ENCODE measurements at regions not wholly inside any gene's neighbourhood (a gene's known extent, or its start where the extent isn't known, plus 50 kb on each side); places are given as distances from the start of the nearest gene placed in this dataset.

GRCh38 chr3:159455741-159456181 lies 532.9 kb upstream of the IL12A start:
- Histone ChIP-seq H4K20me1 (replicated peaks; ENCODE audit: insufficient read depth) (no peaks in the 10 kb centered on the region), H3K27me3 (ENCODE audit: insufficient read depth) (no peaks in the 10 kb centered on the region), H3K4me2 (no peak overlapping the region), H3K4me3 (no peak overlapping the region), H2AFZ (no peak overlapping the region), H3F3A (replicated peaks; ENCODE audit: low read depth) (no peaks in the 10 kb centered on the region), H3K36me3 (ENCODE audit: insufficient read depth) (no peaks in the 10 kb centered on the region), H3K4me1 (ENCODE audit: insufficient read depth) (peaks cover 9% of the 10 kb centered on the region), H3K79me2 (replicated peaks; ENCODE audit: insufficient read depth) (no peaks in the 10 kb centered on the region), H3K9me2 (ENCODE audit: insufficient read depth) (no peaks in the 10 kb centered on the region), H3K27ac (ENCODE audit: low read depth) (no peak overlapping the region)
- no peaks in the 10 kb centered on the region for H3K9me3 Mint-ChIP-seq
- peaks cover 13% of the 10 kb centered on the region; the same call in 2 of the 3 replicates for H3K4me1 Mint-ChIP-seq
- ATAC-seq (no peak), DNase-seq (ENCODE audit: low spot score) (no peak)
- no peak overlapping the region for H3K4me3 Mint-ChIP-seq
- H3K27me3 Mint-ChIP-seq (ENCODE audit: insufficient read depth, low read depth, poor library complexity) = no peaks in the 10 kb centered on the region
- no peak for TF ChIP-seq EZH2phosphoT487 (IDR thresholded peaks at IDR 0.05; ENCODE audit: unreplicated experiment)
- TF ChIP-seq POLR2AphosphoS5 (IDR thresholded peaks at IDR 0.05; ENCODE audit: low read depth) = no peak
- no peak for TF ChIP-seq EZH2 (IDR thresholded peaks at IDR 0.05; ENCODE audit: low read depth, unreplicated experiment)
- no peak for TF ChIP-seq CREB1 (CRISPR knock-in tag; IDR thresholded peaks at IDR 0.05; ENCODE audit: low read depth)
- no peak for TF ChIP-seq JUNB (IDR thresholded peaks at IDR 0.05; ENCODE audit: unreplicated experiment)
- TF ChIP-seq ZNF331 (CRISPR knock-in tag; IDR thresholded peaks at IDR 0.05; ENCODE audit: low read depth) = no peak
- no peak for TF ChIP-seq ETS1 (IDR thresholded peaks at IDR 0.05)
- TF ChIP-seq ZNF462 (CRISPR knock-in tag; IDR thresholded peaks at IDR 0.05) = no peak
- TF ChIP-seq STAT1 (IDR thresholded peaks at IDR 0.05; ENCODE audit: unreplicated experiment) = no peak
- TF ChIP-seq NANOG (IDR thresholded peaks at IDR 0.05; ENCODE audit: borderline replicate concordance) = no peak
- no peak for TF ChIP-seq ZNF114 (CRISPR knock-in tag; IDR thresholded peaks at IDR 0.05)
- TF ChIP-seq CTCF (conservative IDR thresholded peaks at IDR 0.05; ENCODE audit: low read depth in 2 of 2) = no peak
- no peak for TF ChIP-seq REST (IDR thresholded peaks at IDR 0.05; ENCODE audit: unreplicated experiment)
- H3K36me3 Mint-ChIP-seq (ENCODE audit: low read depth) = no peaks in the 10 kb centered on the region
- no peak overlapping the region for H3K27ac Mint-ChIP-seq
